Ecto neural progenitor cell (in vitro differentiated cells): ENCODE measurements at regions not wholly inside any gene's neighbourhood (a gene's known extent, or its start where the extent isn't known, plus 50 kb on each side); places are given as distances from the start of the nearest gene placed in this dataset.
"Not testable (repeated sequence)": the region's sequence is repeated elsewhere in the genome, so short reads cannot be mapped to it uniquely, and the experiment has no call there.

ENCODE experiments used
- DNase-seq: peaks from one replicate; pipeline ENCODE4 v3.0.0-alpha.2; 2018; ENCODE audit warnings: low spot score

- no peak for DNase-seq
Observed at GRCh38 chr10:84632866-84633265, 304.5 kb downstream of the CCSER2 start.

- DNase-seq, result no peak
Observed at GRCh38 chr10:84634636-84635035, 306.2 kb downstream of the CCSER2 start.

- DNase-seq, result not testable (repeated sequence)
Observed at GRCh38 chr10:84650628-84651027, 322.2 kb downstream of the CCSER2 start.

GRCh38 chr10:84654671-84655070, 326.3 kb downstream of the CCSER2 start:
- no peak for DNase-seq

- DNase-seq, result no peak
Observed at GRCh38 chr10:84659027-84659426, 330.6 kb downstream of the CCSER2 start.

- no peak for DNase-seq
Observed at GRCh38 chr10:84659497-84660439, 331.4 kb downstream of the CCSER2 start.

GRCh38 chr10:84660450-84661159, 332.2 kb downstream of the CCSER2 start:
- DNase-seq, result no peak

- no peak for DNase-seq
Observed at GRCh38 chr10:84665211-84665610, 336.8 kb downstream of the CCSER2 start.

GRCh38 chr10:84665883-84666463, 337.6 kb downstream of the CCSER2 start:
- DNase-seq, result peak; percentile 55

- DNase-seq, result no peak
Observed at GRCh38 chr10:84668186-84668763, 339.9 kb downstream of the CCSER2 start.

- DNase-seq, result no peak
Observed at GRCh38 chr10:84675060-84675459, 346.7 kb downstream of the CCSER2 start.

GRCh38 chr10:84676536-84676935, 348.1 kb downstream of the CCSER2 start:
- no peak for DNase-seq

GRCh38 chr10:84681781-84682180, 353.4 kb downstream of the CCSER2 start:
- no peak for DNase-seq

GRCh38 chr10:84683550-84683949, 355.2 kb downstream of the CCSER2 start:
- no peak for DNase-seq

- DNase-seq, result no peak
Observed at GRCh38 chr10:84683980-84684740, 355.8 kb downstream of the CCSER2 start.

GRCh38 chr10:84685047-84685660, 356.8 kb downstream of the CCSER2 start:
- no peak for DNase-seq

- DNase-seq, result no peak
Observed at GRCh38 chr10:84693006-84693405, 364.6 kb downstream of the CCSER2 start.

- no peak for DNase-seq
Observed at GRCh38 chr10:84695902-84696301, 367.5 kb downstream of the CCSER2 start.

- no peak for DNase-seq
Observed at GRCh38 chr10:84696610-84697009, 368.2 kb downstream of the CCSER2 start.

GRCh38 chr10:84698989-84699388, 370.6 kb downstream of the CCSER2 start:
- DNase-seq, result no peak

GRCh38 chr10:84700668-84701369, 372.4 kb downstream of the CCSER2 start:
- DNase-seq, result no peak
